ENCODE measurements at regions not wholly inside any gene's neighbourhood (a gene's known extent, or its start where the extent isn't known, plus 50 kb on each side); places are given as distances from the start of the nearest gene placed in this dataset.

- H3K27me3 ChIP-seq = no peaks in the 10 kb centered on the region
- 30% methylated on average over 1 of the region's 1 CpG for WGBS (ENCODE audit: insufficient coverage, low coverage, low lambda C conversion rate, missing lambda C conversion rate)
- intact Hi-C loops (cut with DNase I) = no loop called here
- H3K4me1 ChIP-seq = no peaks in the 10 kb centered on the region
- H3K36me3 ChIP-seq = no peaks in the 10 kb centered on the region
- no peak for ATAC-seq
- TF ChIP-seq, protein P1, sequence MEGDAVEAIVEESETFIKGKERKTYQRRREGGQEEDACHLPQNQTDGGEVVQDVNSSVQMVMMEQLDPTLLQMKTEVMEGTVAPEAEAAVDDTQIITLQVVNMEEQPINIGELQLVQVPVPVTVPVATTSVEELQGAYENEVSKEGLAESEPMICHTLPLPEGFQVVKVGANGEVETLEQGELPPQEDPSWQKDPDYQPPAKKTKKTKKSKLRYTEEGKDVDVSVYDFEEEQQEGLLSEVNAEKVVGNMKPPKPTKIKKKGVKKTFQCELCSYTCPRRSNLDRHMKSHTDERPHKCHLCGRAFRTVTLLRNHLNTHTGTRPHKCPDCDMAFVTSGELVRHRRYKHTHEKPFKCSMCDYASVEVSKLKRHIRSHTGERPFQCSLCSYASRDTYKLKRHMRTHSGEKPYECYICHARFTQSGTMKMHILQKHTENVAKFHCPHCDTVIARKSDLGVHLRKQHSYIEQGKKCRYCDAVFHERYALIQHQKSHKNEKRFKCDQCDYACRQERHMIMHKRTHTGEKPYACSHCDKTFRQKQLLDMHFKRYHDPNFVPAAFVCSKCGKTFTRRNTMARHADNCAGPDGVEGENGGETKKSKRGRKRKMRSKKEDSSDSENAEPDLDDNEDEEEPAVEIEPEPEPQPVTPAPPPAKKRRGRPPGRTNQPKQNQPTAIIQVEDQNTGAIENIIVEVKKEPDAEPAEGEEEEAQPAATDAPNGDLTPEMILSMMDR (IDR thresholded peaks at IDR 0.05) = no peak
- no peak for TF ChIP-seq POLR2A (IDR thresholded peaks at IDR 0.05)
- H3K4me3 ChIP-seq = no peak overlapping the region
- no peak overlapping the region for H3K27ac ChIP-seq
- no peaks in the 10 kb centered on the region for H3K9me3 ChIP-seq
- no peak for DNase-seq
These were observed 165.5 kb upstream of the CHRM2 start for GRCh38 chr7:136702913-136703312.

GRCh38 chr7:136698977-136699376 lies 169.5 kb upstream of the CHRM2 start:
- DNase-seq (no peak), ATAC-seq (no peak)
- intact Hi-C loops (cut with DNase I) = no loop called here
- no peak overlapping the region for H3K4me3 ChIP-seq
- H3K27me3 ChIP-seq = no peaks in the 10 kb centered on the region
- H3K27ac ChIP-seq = no peak overlapping the region
- WGBS (ENCODE audit: insufficient coverage, low coverage, low lambda C conversion rate, missing lambda C conversion rate) = 66% methylated on average over 2 of the region's 2 CpGs
- H3K4me1 ChIP-seq = no peaks in the 10 kb centered on the region
- no peak for TF ChIP-seq POLR2A (IDR thresholded peaks at IDR 0.05)
- TF ChIP-seq, protein P1 (IDR thresholded peaks at IDR 0.05) = no peak
- H3K9me3 ChIP-seq = no peaks in the 10 kb centered on the region
- H3K36me3 ChIP-seq = no peaks in the 10 kb centered on the region

DNA sequence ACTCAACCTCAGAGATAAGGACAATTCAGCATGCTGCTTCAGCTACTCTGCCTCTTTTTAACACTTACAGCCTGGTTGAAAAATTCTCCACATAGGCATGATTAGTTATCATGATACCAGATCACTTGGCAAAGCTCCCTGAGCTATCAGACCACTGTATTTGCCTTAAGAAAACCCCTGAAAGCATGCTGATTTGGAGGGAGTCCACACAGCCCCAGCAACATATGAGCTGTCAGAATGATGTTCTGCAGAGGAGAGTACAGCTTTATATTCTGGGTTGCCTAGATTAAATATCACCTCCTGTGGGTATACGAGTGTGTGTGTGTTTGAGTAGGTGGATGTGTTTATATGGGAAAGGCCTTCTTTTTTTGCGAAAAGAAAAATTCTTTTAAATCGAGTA lies 170.2 kb upstream of the CHRM2 start:
- no peaks in the 10 kb centered on the region for H3K9me3 ChIP-seq
- H3K36me3 ChIP-seq = no peaks in the 10 kb centered on the region
- H3K4me1 ChIP-seq = no peaks in the 10 kb centered on the region
- intact Hi-C loops (cut with DNase I) = no loop called here
- DNase-seq = no peak
- no peak for ATAC-seq
- 38% methylated on average over 3 of the region's 3 CpGs for WGBS (ENCODE audit: insufficient coverage, low coverage, low lambda C conversion rate, missing lambda C conversion rate)
- H3K4me3 ChIP-seq = no peak overlapping the region
- no peaks in the 10 kb centered on the region for H3K27me3 ChIP-seq
- TF ChIP-seq, protein P1 (IDR thresholded peaks at IDR 0.05) = no peak
- TF ChIP-seq POLR2A (IDR thresholded peaks at IDR 0.05) = no peak
- H3K27ac ChIP-seq = no peak overlapping the region

DNA sequence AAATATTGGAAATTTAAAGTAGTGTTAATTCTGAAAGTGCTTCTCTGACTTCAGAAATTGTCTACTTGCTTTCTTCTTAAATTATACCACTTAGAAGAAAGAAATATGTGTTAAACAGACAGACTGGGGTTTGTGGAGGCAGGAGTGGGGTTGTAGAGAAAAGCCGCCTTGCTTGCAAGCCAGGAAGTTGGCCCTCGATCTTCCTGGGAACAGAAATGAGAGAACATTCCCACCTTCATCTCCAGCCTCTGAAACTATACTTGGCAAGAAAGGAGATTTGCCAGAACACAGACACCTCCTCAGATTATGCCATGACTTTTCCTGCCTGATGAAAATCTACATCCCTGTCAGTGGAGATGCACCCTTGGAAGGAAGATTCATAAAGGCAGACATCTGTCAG lies 171.2 kb upstream of the CHRM2 start:
- ATAC-seq (no peak), DNase-seq (no peak)
- intact Hi-C loops (cut with DNase I) = no loop called here
- H3K27me3 ChIP-seq = no peaks in the 10 kb centered on the region
- 67% methylated on average over 2 of the region's 2 CpGs for WGBS (ENCODE audit: insufficient coverage, low coverage, low lambda C conversion rate, missing lambda C conversion rate)
- no peak for TF ChIP-seq POLR2A (IDR thresholded peaks at IDR 0.05)
- TF ChIP-seq, protein P1 (IDR thresholded peaks at IDR 0.05) = no peak
- H3K4me1 ChIP-seq = no peaks in the 10 kb centered on the region
- no peaks in the 10 kb centered on the region for H3K36me3 ChIP-seq
- no peak overlapping the region for H3K4me3 ChIP-seq
- H3K27ac ChIP-seq = no peak overlapping the region
- no peaks in the 10 kb centered on the region for H3K9me3 ChIP-seq
